Daoy (cell line): ENCODE measurements at regions not wholly inside any gene's neighbourhood (a gene's known extent, or its start where the extent isn't known, plus 50 kb on each side); places are given as distances from the start of the nearest gene placed in this dataset.

Experiments
- DNase-seq: peaks from one replicate; pipeline ENCODE4 v3.0.0-alpha.2; 2015; ENCODE audit warnings: low read depth

DNA sequence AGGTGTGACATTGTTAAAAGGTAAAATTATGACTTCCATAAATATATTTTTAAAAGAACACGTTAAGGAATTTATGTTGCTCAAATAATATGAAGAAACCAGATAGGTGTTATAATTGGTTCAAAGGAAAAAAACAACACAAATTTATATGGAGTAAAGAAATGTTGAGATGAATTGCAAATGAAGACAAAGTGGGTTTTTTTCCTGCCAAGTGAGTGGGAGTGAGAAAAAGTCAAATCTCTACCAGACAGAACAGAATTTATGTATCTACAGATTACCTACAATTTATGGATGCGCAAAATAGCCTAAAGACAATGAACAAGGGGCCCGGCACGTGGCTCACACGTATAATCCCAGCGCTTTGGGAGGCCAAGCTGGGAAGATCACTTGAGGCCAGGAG lies 159.7 kb upstream of the SLC1A4 start:
- DNase-seq = no peak

GRCh38 chr2:64831134-64831976 lies 157.8 kb upstream of the SLC1A4 start:
- peak; percentile 98 for DNase-seq

- no peak for DNase-seq
These were observed 157.2 kb upstream of the SLC1A4 start for GRCh38 chr2:64831977-64832328.

DNA sequence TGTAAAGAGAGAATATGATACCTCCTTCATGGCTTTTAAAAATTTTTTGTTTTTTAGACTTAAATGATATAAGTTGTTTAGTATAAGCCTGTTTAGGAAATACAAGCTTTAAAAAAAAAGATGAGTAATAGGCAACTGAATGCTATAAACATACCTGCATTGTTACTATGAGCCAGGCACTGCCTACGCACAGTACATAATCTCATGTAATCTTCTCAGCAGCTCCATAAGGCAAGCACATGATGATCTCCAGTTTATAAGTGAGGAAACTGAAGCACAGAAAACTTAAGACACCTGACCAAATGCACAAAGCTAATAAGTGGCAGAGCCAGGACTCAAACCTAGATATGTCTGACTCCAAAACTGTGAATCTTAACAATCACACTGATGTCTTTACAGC lies 156.3 kb upstream of the SLC1A4 start:
- no peak for DNase-seq

DNA sequence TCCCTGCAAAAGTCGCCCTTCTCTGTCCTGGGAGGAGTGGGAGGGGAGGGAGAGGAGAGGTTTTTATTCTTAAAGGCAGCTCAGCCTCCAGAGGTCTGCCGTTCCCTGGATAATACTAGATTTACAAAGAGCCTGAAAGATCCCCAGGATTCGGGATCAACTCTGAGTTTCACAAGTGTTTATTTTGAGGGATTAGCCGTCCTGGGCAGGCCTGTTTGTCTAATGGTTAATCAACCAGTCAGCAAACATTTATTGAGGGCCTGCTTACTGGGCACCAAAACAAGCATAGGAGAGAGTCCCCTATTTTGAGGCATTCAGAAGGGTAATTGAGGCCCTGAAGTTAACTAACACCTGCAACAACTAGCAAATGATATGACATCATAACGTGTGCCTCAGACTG lies 152.6 kb upstream of the SLC1A4 start:
- no peak for DNase-seq

GRCh38 chr2:64837116-64837731 lies 152.0 kb upstream of the SLC1A4 start:
- peak; percentile 79 for DNase-seq

GRCh38 chr2:64837925-64838641 lies 151.1 kb upstream of the SLC1A4 start:
- DNase-seq = peak; percentile 83

- DNase-seq = peak; percentile 95
These were observed 150.4 kb upstream of the SLC1A4 start for GRCh38 chr2:64838817-64839216.

GRCh38 chr2:64839844-64840243 lies 149.4 kb upstream of the SLC1A4 start:
- peak; percentile 20 for DNase-seq

DNA sequence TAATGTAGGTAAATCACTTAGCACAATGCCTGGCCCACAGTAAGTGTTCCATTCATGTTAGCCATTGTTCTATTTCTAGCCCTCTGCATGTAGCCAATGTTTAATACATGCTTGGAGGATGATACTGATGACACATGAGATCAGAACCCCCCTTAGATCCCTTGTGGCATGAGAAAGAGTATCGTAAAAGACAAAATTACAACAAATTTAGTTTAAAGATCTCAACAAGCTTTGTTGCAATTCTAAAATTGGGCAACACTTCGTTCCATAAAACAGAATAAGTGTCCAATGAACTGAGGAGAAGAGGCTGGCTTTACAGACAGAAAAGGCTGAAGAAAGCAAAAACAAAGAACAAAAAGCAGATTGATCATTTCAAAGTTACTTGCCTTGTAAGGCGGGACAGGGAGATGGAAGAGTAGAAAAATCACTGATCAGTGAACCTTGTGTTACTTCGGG lies 148.7 kb upstream of the SLC1A4 start:
- no peak for DNase-seq

GRCh38 chr2:64841461-64841860 lies 147.7 kb upstream of the SLC1A4 start:
- DNase-seq = no peak

GRCh38 chr2:64842030-64842429 lies 147.2 kb upstream of the SLC1A4 start:
- DNase-seq = no peak

DNA sequence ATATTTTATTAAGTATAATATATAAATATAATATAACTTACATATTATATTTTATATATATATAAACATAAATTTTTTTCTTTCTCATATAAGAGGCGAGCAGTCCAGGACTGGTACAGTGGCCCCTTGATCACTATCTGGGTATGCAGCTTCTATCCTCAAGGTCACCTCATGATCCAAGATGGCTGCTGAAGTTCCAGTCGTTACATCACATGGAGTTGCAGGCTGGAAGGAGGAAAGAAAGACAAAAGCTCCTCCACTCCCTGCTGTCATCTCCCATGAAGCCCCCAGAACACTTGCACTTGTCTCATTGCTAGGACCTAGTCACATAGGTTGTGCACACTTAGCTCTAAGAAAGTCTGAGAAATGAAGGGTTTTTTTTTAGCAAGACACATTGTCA lies 145.1 kb upstream of the SLC1A4 start:
- DNase-seq = no peak

DNA sequence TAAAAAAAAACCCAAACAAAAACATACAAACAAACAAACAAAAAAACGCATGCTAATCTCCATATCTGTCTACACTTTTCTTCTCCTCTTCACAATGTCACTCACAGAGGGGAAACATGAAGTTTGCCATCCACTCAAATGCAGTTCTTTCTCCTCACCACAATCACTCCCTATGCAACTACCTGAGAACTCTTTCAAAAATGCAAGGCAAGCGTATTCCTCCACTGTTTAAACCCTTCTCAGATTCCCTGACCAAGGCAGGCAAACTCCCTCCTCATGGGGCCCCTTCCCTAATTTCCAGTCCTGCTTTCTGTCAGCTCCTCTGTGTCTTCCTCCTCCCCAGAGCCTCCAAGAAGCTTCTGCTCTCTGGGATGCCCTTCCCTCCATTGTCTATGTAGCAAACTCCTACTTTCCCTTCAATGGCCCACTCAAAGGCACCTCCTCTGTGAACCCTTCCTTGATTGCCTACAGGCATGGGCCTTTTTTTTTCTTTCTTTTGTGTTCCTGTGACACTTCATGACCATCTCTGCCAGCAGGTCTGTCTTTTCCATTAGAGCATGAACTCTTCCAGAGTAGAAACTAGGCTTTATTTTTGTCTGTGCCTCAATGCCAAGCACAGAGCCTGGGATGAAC lies 143.8 kb upstream of the SLC1A4 start:
- DNase-seq = no peak

DNA sequence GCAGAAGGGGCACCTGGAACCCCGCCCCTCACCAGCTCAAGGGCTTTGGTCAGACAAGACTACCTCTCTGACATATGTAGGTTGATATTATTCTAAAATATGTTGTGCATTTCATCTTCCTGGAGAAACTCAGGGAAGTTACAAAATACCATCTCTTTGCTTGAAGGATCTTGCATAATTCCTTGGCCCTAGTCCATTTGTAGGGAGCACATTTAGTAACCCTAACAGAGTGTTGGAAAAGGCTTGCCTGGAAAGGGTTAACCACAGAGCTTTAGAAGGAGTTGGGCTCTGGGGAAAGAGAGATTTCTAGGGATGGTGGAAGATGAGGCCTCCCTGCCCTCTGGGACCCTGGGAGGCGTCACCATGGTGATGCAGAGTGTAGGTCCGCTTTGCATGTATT lies 143.0 kb upstream of the SLC1A4 start:
- DNase-seq = no peak

GRCh38 chr2:64847930-64848329 lies 141.3 kb upstream of the SLC1A4 start:
- no peak for DNase-seq

- DNase-seq = no peak
These were observed 140.8 kb upstream of the SLC1A4 start for GRCh38 chr2:64848363-64848762.

- no peak for DNase-seq
These were observed 140.3 kb upstream of the SLC1A4 start for GRCh38 chr2:64848945-64849344.

DNA sequence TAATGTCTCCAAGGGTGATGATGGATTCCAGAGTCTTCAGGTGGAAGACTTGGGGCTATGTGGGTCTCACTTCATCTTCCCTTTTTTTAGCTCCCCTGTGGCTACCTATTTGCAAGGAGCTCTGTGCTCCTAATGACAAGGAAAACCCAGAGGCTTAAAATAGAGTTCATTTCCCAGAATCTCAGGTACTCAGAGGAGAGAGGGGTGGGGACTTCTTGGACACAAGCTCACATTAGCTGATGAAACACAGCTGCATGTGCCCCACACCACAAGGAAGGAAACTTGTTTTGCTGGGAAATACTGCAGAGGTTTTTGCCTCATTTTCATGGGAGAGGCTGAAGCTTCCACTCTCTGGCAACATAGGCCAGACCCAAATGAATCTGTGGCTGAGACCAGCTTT lies 138.6 kb upstream of the SLC1A4 start:
- no peak for DNase-seq

GRCh38 chr2:64852771-64853241 lies 136.4 kb upstream of the SLC1A4 start:
- no peak for DNase-seq

GRCh38 chr2:64853306-64853705 lies 135.9 kb upstream of the SLC1A4 start:
- no peak for DNase-seq

- DNase-seq = no peak
These were observed 135.3 kb upstream of the SLC1A4 start for GRCh38 chr2:64853894-64854293.
